ENCODE measurements at regions not wholly inside any gene's neighbourhood (a gene's known extent, or its start where the extent isn't known, plus 50 kb on each side); places are given as distances from the start of the nearest gene placed in this dataset.

- Mint-ChIP-seq H3K9me3 (peaks cover 1% of the 10 kb centered on the region), H3K27ac (no peak overlapping the region), H3K4me1 (no peaks in the 10 kb centered on the region), H3K4me3 (no peak overlapping the region), H3K27me3 (ENCODE audit: insufficient read depth) (no peaks in the 10 kb centered on the region), H3K36me3 (ENCODE audit: low read depth) (no peaks in the 10 kb centered on the region)
- H3K9me3 ChIP-seq (ENCODE audit: control insufficient read depth, low read length) = no peaks in the 10 kb centered on the region
- no peaks in the 10 kb centered on the region for H3K27me3 ChIP-seq (ENCODE audit: control insufficient read depth, insufficient read depth, low read length, poor library complexity, severe bottlenecking)
- no peak for DNase-seq
- no peak for TF ChIP-seq CTCF (conservative IDR thresholded peaks at IDR 0.05)
- H3K4me3 ChIP-seq (ENCODE audit: low read length) = no peak overlapping the region
- no peak overlapping the region for H3K27ac ChIP-seq (ENCODE audit: low read depth, low read length)
- H3K36me3 ChIP-seq (ENCODE audit: control insufficient read depth, insufficient read depth, low read length) = no peaks in the 10 kb centered on the region
- no peaks in the 10 kb centered on the region for H3K4me1 ChIP-seq (ENCODE audit: control insufficient read depth, insufficient read depth, low read length)
- no peak overlapping the region for H3K9ac ChIP-seq (ENCODE audit: extremely low read depth, low read length, poor library complexity, severe bottlenecking)
Observed at GRCh38 chr21:27681038-27681437, 714.1 kb upstream of the ADAMTS5 start.

- no peak for TF ChIP-seq CTCF (conservative IDR thresholded peaks at IDR 0.05)
- Mint-ChIP-seq H3K36me3 (ENCODE audit: low read depth) (no peaks in the 10 kb centered on the region), H3K27ac (no peak overlapping the region), H3K4me3 (no peak overlapping the region), H3K9me3 (no peaks in the 10 kb centered on the region), H3K4me1 (no peaks in the 10 kb centered on the region), H3K27me3 (ENCODE audit: insufficient read depth) (no peaks in the 10 kb centered on the region)
- Histone ChIP-seq H3K4me1 (ENCODE audit: control insufficient read depth, insufficient read depth, low read length) (no peaks in the 10 kb centered on the region), H3K36me3 (ENCODE audit: control insufficient read depth, insufficient read depth, low read length) (no peaks in the 10 kb centered on the region), H3K9ac (ENCODE audit: extremely low read depth, low read length, poor library complexity, severe bottlenecking) (no peak overlapping the region), H3K4me3 (ENCODE audit: low read length) (no peak overlapping the region), H3K27me3 (ENCODE audit: control insufficient read depth, insufficient read depth, low read length, poor library complexity, severe bottlenecking) (no peaks in the 10 kb centered on the region), H3K9me3 (ENCODE audit: control insufficient read depth, low read length) (no peaks in the 10 kb centered on the region), H3K27ac (ENCODE audit: low read depth, low read length) (no peak overlapping the region)
- DNase-seq = no peak
Observed at GRCh38 chr21:27680181-27680580, 713.3 kb upstream of the ADAMTS5 start.

- Mint-ChIP-seq H3K36me3 (ENCODE audit: low read depth) (no peaks in the 10 kb centered on the region), H3K4me3 (no peak overlapping the region), H3K4me1 (no peaks in the 10 kb centered on the region), H3K27ac (no peak overlapping the region), H3K9me3 (no peaks in the 10 kb centered on the region), H3K27me3 (ENCODE audit: insufficient read depth) (no peaks in the 10 kb centered on the region)
- no peaks in the 10 kb centered on the region for H3K36me3 ChIP-seq (ENCODE audit: control insufficient read depth, insufficient read depth, low read length)
- no peak for DNase-seq
- no peak overlapping the region for H3K27ac ChIP-seq (ENCODE audit: low read depth, low read length)
- no peaks in the 10 kb centered on the region for H3K9me3 ChIP-seq (ENCODE audit: control insufficient read depth, low read length)
- no peak for TF ChIP-seq CTCF (conservative IDR thresholded peaks at IDR 0.05)
- no peaks in the 10 kb centered on the region for H3K27me3 ChIP-seq (ENCODE audit: control insufficient read depth, insufficient read depth, low read length, poor library complexity, severe bottlenecking)
- H3K4me1 ChIP-seq (ENCODE audit: control insufficient read depth, insufficient read depth, low read length) = no peaks in the 10 kb centered on the region
- H3K4me3 ChIP-seq (ENCODE audit: low read length) = no peak overlapping the region
- no peak overlapping the region for H3K9ac ChIP-seq (ENCODE audit: extremely low read depth, low read length, poor library complexity, severe bottlenecking)
- WGBS, 2 experiments (ENCODE audit: insufficient coverage in 1 of 2, insufficient read length in 1 of 2) = 79 to 86% methylated on average over 1 to 2 of the region's 2 CpGs
Observed at GRCh38 chr21:27678511-27678910, 711.6 kb upstream of the ADAMTS5 start.

Data from endodermal cell (in vitro differentiated cells).